IMR-90 (cell line): ENCODE measurements at regions not wholly inside any gene's neighbourhood (a gene's known extent, or its start where the extent isn't known, plus 50 kb on each side); places are given as distances from the start of the nearest gene placed in this dataset.

Experiments
- ATAC-seq: fragments of 200-7000 bp; cut with Tn5 transposase; 2 replicates; pipeline ENCODE4 v1.9.1; 2020; ENCODE audit warnings: low read depth, mild to moderate bottlenecking, moderate library complexity
- BruUV-seq: library from RNA; stranded (reverse); fragments of 400-500 nt; replicated peaks from 2 replicates; lab custom pipeline; 2021; lab: Mats Ljungman, UMichigan
- CTCF ChIA-PET: fragments of 300-600 bp; formaldehyde crosslinking; extraction: SDS; loops from one replicate; lab custom pipeline; 2021; ENCODE audit warnings: antibody characterized with exemption; lab: Yijun Ruan, JAX
- POLR2A ChIA-PET: fragments of 300-600 bp; sonication (Branson Sonifier 250); formaldehyde crosslinking; loops from one replicate; lab custom pipeline; 2022; ENCODE audit warnings: antibody characterized with exemption; ENCODE audit not compliant: unreplicated experiment; lab: Charles Lee
- DNase-seq: peaks from one replicate; pipeline ENCODE4 v3.0.0; 2013
- H2AFZ ChIP-seq: replicated peaks from 2 replicates; pipeline ENCODE3; 2013; ENCODE audit warnings: low read length, mild to moderate bottlenecking; ENCODE audit not compliant: poor library complexity
- H2AK5ac ChIP-seq: 2 replicates; pipeline ENCODE4 v1.6.1; 2013; ENCODE audit warnings: low read depth, low read length, inconsistent platforms
- H2AK9ac ChIP-seq: replicated peaks from 2 replicates; pipeline ENCODE3; 2013; ENCODE audit warnings: mild to moderate bottlenecking, low read depth, low read length, moderate library complexity; ENCODE audit not compliant: poor library complexity
- H2BK120ac ChIP-seq: 2 replicates; pipeline ENCODE4 v1.6.1; 2013; ENCODE audit warnings: low read depth, low read length, inconsistent platforms
- H2BK15ac ChIP-seq: 3 replicates; pipeline ENCODE4 v1.6.1; 2013; ENCODE audit warnings: low read depth, low read length, inconsistent platforms
- H2BK20ac ChIP-seq: 2 replicates; pipeline ENCODE4 v1.6.1; 2013; ENCODE audit warnings: low read depth, mild to moderate bottlenecking, inconsistent platforms, low read length, moderate library complexity
- H2BK5ac ChIP-seq: 2 replicates; pipeline ENCODE4 v1.6.1; 2013; ENCODE audit warnings: mild to moderate bottlenecking, low read depth, low read length, inconsistent platforms; ENCODE audit not compliant: poor library complexity, severe bottlenecking
- H3K14ac ChIP-seq: replicated peaks from 2 replicates; pipeline ENCODE4 v1.6.1; 2013; ENCODE audit warnings: low read depth, low read length, inconsistent platforms
- H3K18ac ChIP-seq: 2 replicates; pipeline ENCODE4 v1.6.1; 2013; ENCODE audit warnings: low read depth, low read length, control low read depth
- H3K23ac ChIP-seq: 2 replicates; pipeline ENCODE4 v1.6.1; 2013; ENCODE audit warnings: low read depth, low read length, inconsistent platforms
- H3K27ac ChIP-seq: 2 replicates; pipeline ENCODE4 v1.5.1; 2013; ENCODE audit warnings: mild to moderate bottlenecking, control low read depth, low read length; ENCODE audit not compliant: insufficient read depth
- H3K27me3 ChIP-seq: 2 replicates; pipeline ENCODE4 v1.6.1; 2013; ENCODE audit warnings: low read length; ENCODE audit not compliant: control insufficient read depth, insufficient read depth
- H3K36me3 ChIP-seq: 2 replicates; pipeline ENCODE4 v1.6.1; 2013; ENCODE audit warnings: low read length, mixed read lengths; ENCODE audit not compliant: control insufficient read depth, insufficient read depth
- H3K4ac ChIP-seq: 2 replicates; pipeline ENCODE4 v1.6.1; 2013; ENCODE audit warnings: low read depth, low read length, inconsistent platforms
- H3K4me1 ChIP-seq: 2 replicates; pipeline ENCODE4 v1.6.1; 2013; ENCODE audit warnings: low read length, mixed read lengths; ENCODE audit not compliant: control insufficient read depth, insufficient read depth
- H3K4me2 ChIP-seq: 2 replicates; pipeline ENCODE4 v1.6.1; 2013; ENCODE audit warnings: low read depth, mild to moderate bottlenecking, control low read depth, low read length, moderate library complexity
- H3K4me3 ChIP-seq: 2 replicates; pipeline ENCODE4 v1.5.1; 2013; ENCODE audit warnings: low read depth, mild to moderate bottlenecking, control low read depth, low read length, moderate library complexity; ENCODE audit not compliant: insufficient read depth
- H3K56ac ChIP-seq: 2 replicates; pipeline ENCODE4 v1.6.1; 2013; ENCODE audit warnings: low read length, inconsistent platforms; ENCODE audit not compliant: insufficient read depth; ENCODE audit errors: extremely low read depth
- H3K79me1 ChIP-seq, 2 experiments: 2 replicates each; pipeline ENCODE4 v1.6.1; 2013; ENCODE audit warnings: low read length in 2 of 2, inconsistent platforms in 1 of 2, low read depth in 1 of 2
- H3K9ac ChIP-seq: 2 replicates; pipeline ENCODE4 v1.6.1; 2013; ENCODE audit warnings: low read depth, low read length, control low read depth
- H3K9me1 ChIP-seq: 2 replicates; pipeline ENCODE4 v1.6.1; 2013; ENCODE audit warnings: low read length, inconsistent platforms; ENCODE audit not compliant: insufficient read depth
- H3K9me3 ChIP-seq: 2 replicates; pipeline ENCODE4 v1.6.1; 2013; ENCODE audit warnings: low read length; ENCODE audit not compliant: control insufficient read depth, insufficient read depth
- H4K20me1 ChIP-seq: 2 replicates; pipeline ENCODE4 v1.6.1; 2013; ENCODE audit warnings: low read length, inconsistent platforms; ENCODE audit not compliant: insufficient read depth
- H4K5ac ChIP-seq: 2 replicates; pipeline ENCODE4 v1.6.1; 2013; ENCODE audit warnings: mild to moderate bottlenecking, low read depth, low read length, control low read depth
- H4K8ac ChIP-seq, 2 experiments: 2 replicates each; pipeline ENCODE4 v1.6.1; 2013; ENCODE audit warnings: low read depth in 2 of 2, low read length in 2 of 2, control low read depth in 1 of 2, inconsistent platforms in 1 of 2
- H4K91ac ChIP-seq: 2 replicates; pipeline ENCODE4 v1.6.1; 2013; ENCODE audit warnings: low read depth, low read length, inconsistent platforms; ENCODE audit not compliant: insufficient read depth
- BHLHE40 ChIP-seq: fragments of 150-350 bp; IDR thresholded peaks from 2 replicates; pipeline ENCODE4 v1.6.1; 2016; ENCODE audit warnings: mild to moderate bottlenecking, low read depth, low read length
- CEBPB ChIP-seq: IDR thresholded peaks from 2 replicates; pipeline ENCODE4 v1.6.1; 2012; ENCODE audit warnings: low read depth, low read length, improper control_type of control experiment
- CHD1 ChIP-seq: IDR thresholded peaks from 2 replicates; pipeline ENCODE4 v1.6.1; 2012; ENCODE audit warnings: low read depth, low read length, improper control_type of control experiment
- NFE2L2 ChIP-seq: fragments of 150-350 bp; IDR thresholded peaks from 2 replicates; pipeline ENCODE4 v1.6.1; 2016; ENCODE audit warnings: low read depth, mild to moderate bottlenecking, low read length
- POLR2A ChIP-seq: IDR thresholded peaks from 2 replicates; pipeline ENCODE4 v1.6.1; 2012; ENCODE audit warnings: mild to moderate bottlenecking, low read depth, low read length
- RAD21 ChIP-seq: IDR thresholded peaks from 2 replicates; pipeline ENCODE4 v1.6.1; 2012; ENCODE audit warnings: low read length, improper control_type of control experiment
- RCOR1 ChIP-seq: IDR thresholded peaks from 2 replicates; pipeline ENCODE4 v1.6.1; 2012; ENCODE audit warnings: mild to moderate bottlenecking, low read length, improper control_type of control experiment; ENCODE audit not compliant: insufficient replicate concordance
- RFX5 ChIP-seq: IDR thresholded peaks from 2 replicates; pipeline ENCODE4 v1.8.0; 2012; ENCODE audit warnings: low read depth, mild to moderate bottlenecking, low read length, moderate library complexity
- SMC3 ChIP-seq: fragments of 150-350 bp; IDR thresholded peaks from 2 replicates; pipeline ENCODE4 v1.6.1; 2016; ENCODE audit warnings: low read depth, mild to moderate bottlenecking, antibody characterized with exemption, low read length, moderate library complexity
- WGBS, 2 experiments: methylation state at CpG; one replicate each; pipeline versions ENCODE4 v1.1.5 to v1.1.7; 2013; ENCODE audit warnings: missing lambda C conversion rate in 2 of 2; ENCODE audit not compliant: insufficient read length in 1 of 2; ENCODE audit errors: extremely low coverage in 2 of 2; 5-methylcytosine and 5-hydroxymethylcytosine counted together
- dilution Hi-C: fragments of 300-500 bp; cut with HindIII; formaldehyde crosslinking; loops from one replicate; pipeline ENCODE4 v1.14.3; 2018; ENCODE audit warnings: low sequenced_read_pairs; ENCODE audit not compliant: unreplicated experiment
- in situ Hi-C: fragments of 300-500 bp; cut with MboI; formaldehyde crosslinking; loops from 3 replicates; pipeline ENCODE4 v1.14.3; 2019; ENCODE audit warnings: low sequenced_read_pairs, inconsistent platforms, mixed read lengths
- intact Hi-C: fragments of 100-400 bp; cut with micrococcal nuclease; formaldehyde crosslinking; loops from 2 replicates; pipeline ENCODE4 v1.10.0; 2022
- TF ChIP-seq, protein P1 (sequence below): conservative IDR thresholded peaks from 2 replicates; pipeline ENCODE4 v1.5.1; 2012; ENCODE audit warnings: mild to moderate bottlenecking, low read depth, low read length, improper control_type of control experiment

DNA sequence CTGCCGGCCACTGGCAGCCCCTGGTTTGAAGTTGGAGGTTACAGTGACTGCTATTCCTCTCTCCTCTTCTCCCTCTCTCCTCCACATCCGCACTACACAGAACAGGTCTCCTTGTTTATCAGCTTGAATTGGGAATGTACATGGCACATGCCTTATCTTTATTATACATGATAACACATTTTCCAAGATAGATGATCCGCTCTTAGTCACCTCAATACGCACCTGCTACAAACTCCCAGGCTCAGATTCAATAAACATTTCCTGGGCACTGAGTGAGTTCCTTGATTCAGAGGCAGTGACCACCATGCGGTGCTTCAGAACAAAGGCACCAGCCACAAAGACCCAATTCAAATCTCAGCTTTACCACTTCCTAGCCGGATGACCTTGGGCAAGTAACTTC, 227.7 kb downstream of the TSHZ3 start:
- H3K36me3 ChIP-seq: no peaks in the 10 kb centered on the region
- TF ChIP-seq CEBPB: no peak
- no peak for TF ChIP-seq RAD21
- no peak for TF ChIP-seq RCOR1
- no peak for TF ChIP-seq POLR2A
- TF ChIP-seq BHLHE40: no peak
- no peak for TF ChIP-seq NFE2L2
- no peak for TF ChIP-seq CHD1
- TF ChIP-seq RFX5: no peak
- TF ChIP-seq, protein P1, sequence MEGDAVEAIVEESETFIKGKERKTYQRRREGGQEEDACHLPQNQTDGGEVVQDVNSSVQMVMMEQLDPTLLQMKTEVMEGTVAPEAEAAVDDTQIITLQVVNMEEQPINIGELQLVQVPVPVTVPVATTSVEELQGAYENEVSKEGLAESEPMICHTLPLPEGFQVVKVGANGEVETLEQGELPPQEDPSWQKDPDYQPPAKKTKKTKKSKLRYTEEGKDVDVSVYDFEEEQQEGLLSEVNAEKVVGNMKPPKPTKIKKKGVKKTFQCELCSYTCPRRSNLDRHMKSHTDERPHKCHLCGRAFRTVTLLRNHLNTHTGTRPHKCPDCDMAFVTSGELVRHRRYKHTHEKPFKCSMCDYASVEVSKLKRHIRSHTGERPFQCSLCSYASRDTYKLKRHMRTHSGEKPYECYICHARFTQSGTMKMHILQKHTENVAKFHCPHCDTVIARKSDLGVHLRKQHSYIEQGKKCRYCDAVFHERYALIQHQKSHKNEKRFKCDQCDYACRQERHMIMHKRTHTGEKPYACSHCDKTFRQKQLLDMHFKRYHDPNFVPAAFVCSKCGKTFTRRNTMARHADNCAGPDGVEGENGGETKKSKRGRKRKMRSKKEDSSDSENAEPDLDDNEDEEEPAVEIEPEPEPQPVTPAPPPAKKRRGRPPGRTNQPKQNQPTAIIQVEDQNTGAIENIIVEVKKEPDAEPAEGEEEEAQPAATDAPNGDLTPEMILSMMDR: no peak
- TF ChIP-seq SMC3: no peak
- H4K5ac ChIP-seq: no peak overlapping the region
- H3K4ac ChIP-seq: no peak overlapping the region
- no peaks in the 10 kb centered on the region for H4K20me1 ChIP-seq
- no peak overlapping the region for H3K23ac ChIP-seq
- no peak overlapping the region for H2AK5ac ChIP-seq
- no peak overlapping the region for H4K91ac ChIP-seq
- intact Hi-C loops: no loop called here
- no peak overlapping the region for H2BK15ac ChIP-seq
- H3K27ac ChIP-seq: no peak overlapping the region
- dilution Hi-C loops: no loop called here
- H2BK120ac ChIP-seq: no peak overlapping the region
- H3K18ac ChIP-seq: no peak overlapping the region
- H2BK20ac ChIP-seq: no peak overlapping the region
- no peak overlapping the region for H3K9ac ChIP-seq
- peaks cover 2% of the 10 kb centered on the region; the same call in 1 of the 2 replicates for H3K4me1 ChIP-seq
- no peak overlapping the region for H3K4me2 ChIP-seq
- H3K4me3 ChIP-seq: no peak overlapping the region
- no peak overlapping the region for H4K8ac ChIP-seq
- ChIA-PET POLR2A (no interaction called here), CTCF (no interaction called here)
- no peaks in the 10 kb centered on the region for H3K9me1 ChIP-seq
- no peak for DNase-seq
- H3K14ac ChIP-seq: no peak overlapping the region
- H3K9me3 ChIP-seq: no peaks in the 10 kb centered on the region
- no TSS peak for BruUV-seq
- no peak overlapping the region for H3K56ac ChIP-seq
- no peak overlapping the region for H2BK5ac ChIP-seq
- WGBS, 2 experiments: 79% methylated on average over 2 of the region's 6 CpGs; no CpG with 5 or more reads in 1 of the 2 experiments
- no peaks in the 10 kb centered on the region for H3K27me3 ChIP-seq
- H2AK9ac ChIP-seq: peak overlapping the region; percentile 29
- no peak for ATAC-seq
- H2AFZ ChIP-seq: no peak overlapping the region
- in situ Hi-C loops: no loop called here
- no peaks in the 10 kb centered on the region for H3K79me1 ChIP-seq
